CD14-positive monocyte (primary cell): ENCODE measurements at regions not wholly inside any gene's neighbourhood (a gene's known extent, or its start where the extent isn't known, plus 50 kb on each side); places are given as distances from the start of the nearest gene placed in this dataset.

Experiments
- DNase-seq, 3 donors: peaks; one replicate each; pipeline ENCODE4 v3.0.0-alpha.2; 2011 to 2022
- H2AFZ ChIP-seq: 2 replicates; pipeline ENCODE4 v1.6.0; 2012; ENCODE audit warnings: mild to moderate bottlenecking, low read depth, low read length, inconsistent platforms; ENCODE audit not compliant: insufficient read depth, poor library complexity, severe bottlenecking
- H3K27ac ChIP-seq, 2 donors: 1 replicate in 1 of 2; 2 replicates in 1 of 2; pipeline ENCODE4 v1.5.1; 2012 to 2013; ENCODE audit warnings: low read length in 2 of 2, control low read depth in 1 of 2, inconsistent platforms in 1 of 2, low read depth in 1 of 2, mild to moderate bottlenecking in 1 of 2
- H3K27me3 ChIP-seq, 2 donors: one replicate each; pipeline versions ENCODE4 v1.6.0 to v1.6.1; 2011 to 2013; ENCODE audit warnings: low read length in 2 of 2; ENCODE audit not compliant: control insufficient read depth in 2 of 2, insufficient read depth in 2 of 2
- H3K36me3 ChIP-seq, 2 donors: replicated peaks in 1 of 2; 1 replicate in 1 of 2; 2 replicates in 1 of 2; pipeline versions ENCODE4 v1.5.1 to v1.6.1; 2012 to 2013; ENCODE audit warnings: low read length in 2 of 2, control low read depth in 1 of 2, inconsistent platforms in 1 of 2, mild to moderate bottlenecking in 1 of 2; ENCODE audit not compliant: insufficient read depth in 2 of 2, control insufficient read depth in 1 of 2
- H3K4me1 ChIP-seq, 2 donors: 1 replicate in 1 of 2; 2 replicates in 1 of 2; pipeline versions ENCODE4 v1.5.1 to v1.6.1; 2012 to 2013; ENCODE audit warnings: low read length in 2 of 2, control low read depth in 1 of 2, inconsistent platforms in 1 of 2, mild to moderate bottlenecking in 1 of 2, moderate library complexity in 1 of 2; ENCODE audit not compliant: insufficient read depth in 2 of 2, control insufficient read depth in 1 of 2
- H3K4me2 ChIP-seq: replicated peaks from 2 replicates; pipeline ENCODE3; 2012; ENCODE audit warnings: low read length, moderate library complexity, mild to moderate bottlenecking; ENCODE audit not compliant: poor library complexity, severe bottlenecking; ENCODE audit errors: extremely low read depth
- H3K4me3 ChIP-seq, 3 experiments: fragments of 200-600 bp in 1 of 3; sonication (generic) in 1 of 3; replicated peaks in 1 of 3; 1 replicate in 2 of 3; 2 replicates in 1 of 3; pipeline ENCODE4 v1.5.1; 2011 to 2013; ENCODE audit warnings: low read length in 3 of 3, mild to moderate bottlenecking in 3 of 3, control low read depth in 2 of 3, low read depth in 2 of 3, inconsistent platforms in 1 of 3, moderate library complexity in 1 of 3
- H3K79me2 ChIP-seq: 2 replicates; pipeline ENCODE4 v1.6.0; 2012; ENCODE audit warnings: mild to moderate bottlenecking, control low read depth, inconsistent platforms, low read length, moderate library complexity; ENCODE audit not compliant: insufficient read depth
- H3K9ac ChIP-seq: 2 replicates; pipeline ENCODE4 v1.6.0; 2017; ENCODE audit warnings: low read length, mild to moderate bottlenecking; ENCODE audit not compliant: insufficient read depth, poor library complexity, severe bottlenecking
- H3K9me3 ChIP-seq, 2 donors: replicated peaks in 1 of 2; 1 replicate in 1 of 2; 2 replicates in 1 of 2; pipeline versions ENCODE4 v1.5.1 to v1.6.1; 2012 to 2013; ENCODE audit warnings: low read length in 2 of 2, control low read depth in 1 of 2; ENCODE audit not compliant: control insufficient read depth in 1 of 2, insufficient read depth in 1 of 2
- H4K20me1 ChIP-seq: 2 replicates; pipeline ENCODE4 v1.6.0; 2012; ENCODE audit warnings: mild to moderate bottlenecking, low read length, control low read depth, moderate library complexity; ENCODE audit not compliant: insufficient read depth
- H3K27ac Mint-ChIP-seq, 7 donors: one replicate each; pipeline ENCODE4 v1.8.0; 2020; ENCODE audit warnings: mild to moderate bottlenecking in 7 of 7, mixed read lengths in 7 of 7, moderate library complexity in 6 of 7, inconsistent platforms in 2 of 7
- H3K27me3 Mint-ChIP-seq, 3 donors: one replicate each; pipeline ENCODE4 v1.8.0; 2021 to 2022; ENCODE audit warnings: low read depth in 3 of 3, mild to moderate bottlenecking in 3 of 3, mixed read lengths in 3 of 3, moderate library complexity in 3 of 3, inconsistent platforms in 1 of 3
- H3K36me3 Mint-ChIP-seq, 2 donors: one replicate each; pipeline ENCODE4 v1.8.0; 2020; ENCODE audit warnings: mixed read lengths in 2 of 2, inconsistent platforms in 1 of 2, mild to moderate bottlenecking in 1 of 2
- H3K4me1 Mint-ChIP-seq: one replicate; pipeline ENCODE4 v1.8.0; 2020; ENCODE audit warnings: mild to moderate bottlenecking, mixed read lengths
- H3K4me3 Mint-ChIP-seq, 2 donors: one replicate each; pipeline ENCODE4 v1.8.0; 2020; ENCODE audit warnings: mild to moderate bottlenecking in 2 of 2, mixed read lengths in 2 of 2, moderate library complexity in 1 of 2
- H3K9me3 Mint-ChIP-seq, 7 donors: one replicate each; pipeline ENCODE4 v1.8.0; 2020 to 2022; ENCODE audit warnings: mixed read lengths in 7 of 7, mild to moderate bottlenecking in 6 of 7, moderate library complexity in 6 of 7, inconsistent platforms in 2 of 7
- WGBS: methylation state at CpG from one replicate; pipeline ENCODE4 v1.1.5; 2013; ENCODE audit warnings: missing lambda C conversion rate; ENCODE audit not compliant: insufficient coverage; 5-methylcytosine and 5-hydroxymethylcytosine counted together
- intact Hi-C, 2 donors: fragments of 100-400 bp; cut with micrococcal nuclease; formaldehyde crosslinking; loops; one replicate each; pipeline versions ENCODE4 v1.15.0 to v1.15.1; 2023
- TF ChIP-seq, protein P1 (sequence below): fragments of 200-600 bp; IDR thresholded peaks from one replicate; pipeline ENCODE4 v1.8.0; 2022; ENCODE audit warnings: antibody characterized with exemption, mild to moderate bottlenecking

DNA sequence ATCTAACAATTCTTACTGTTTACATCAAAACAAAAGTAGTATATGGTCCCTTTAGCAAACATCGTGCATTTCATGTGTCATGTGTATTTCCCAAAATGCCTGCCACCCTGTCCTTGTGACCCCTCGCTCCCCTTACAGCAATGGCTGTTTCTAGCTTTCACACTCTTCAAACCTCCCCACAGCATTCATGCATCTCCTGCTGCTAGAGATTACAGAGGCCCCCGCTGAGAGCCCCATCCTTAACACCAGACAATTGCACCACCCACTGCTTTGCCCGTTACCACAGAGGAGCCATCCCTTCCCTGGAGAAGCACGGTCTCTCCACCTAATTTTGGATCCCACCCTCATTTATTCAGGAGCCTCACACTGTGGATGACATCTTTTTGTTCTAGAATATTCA lies 149.7 kb upstream of the IRX4 start:
- Mint-ChIP-seq H3K4me3 (no peak overlapping the region), H3K36me3 (no peaks in the 10 kb centered on the region), H3K4me1 (no peaks in the 10 kb centered on the region), H3K9me3 (peaks cover 0 to 3% (median 1%) of the 10 kb centered on the region in 7 donors), H3K27me3 (peaks cover 10 to 18% (median 12%) of the 10 kb centered on the region in 3 donors), H3K27ac (no peak overlapping the region)
- Histone ChIP-seq H3K36me3 (no peaks in the 10 kb centered on the region), H3K27ac (no peak overlapping the region), H2AFZ (no peak overlapping the region), H3K27me3 (peaks cover 2 to 5% of the 10 kb centered on the region in 2 donors), H3K9ac (no peak overlapping the region), H3K4me1 (no peaks in the 10 kb centered on the region), H3K4me3 (no peak overlapping the region), H3K79me2 (no peaks in the 10 kb centered on the region), H4K20me1 (no peaks in the 10 kb centered on the region), H3K4me2 (no peak overlapping the region), H3K9me3 (no peaks in the 10 kb centered on the region)
- TF ChIP-seq, protein P1, sequence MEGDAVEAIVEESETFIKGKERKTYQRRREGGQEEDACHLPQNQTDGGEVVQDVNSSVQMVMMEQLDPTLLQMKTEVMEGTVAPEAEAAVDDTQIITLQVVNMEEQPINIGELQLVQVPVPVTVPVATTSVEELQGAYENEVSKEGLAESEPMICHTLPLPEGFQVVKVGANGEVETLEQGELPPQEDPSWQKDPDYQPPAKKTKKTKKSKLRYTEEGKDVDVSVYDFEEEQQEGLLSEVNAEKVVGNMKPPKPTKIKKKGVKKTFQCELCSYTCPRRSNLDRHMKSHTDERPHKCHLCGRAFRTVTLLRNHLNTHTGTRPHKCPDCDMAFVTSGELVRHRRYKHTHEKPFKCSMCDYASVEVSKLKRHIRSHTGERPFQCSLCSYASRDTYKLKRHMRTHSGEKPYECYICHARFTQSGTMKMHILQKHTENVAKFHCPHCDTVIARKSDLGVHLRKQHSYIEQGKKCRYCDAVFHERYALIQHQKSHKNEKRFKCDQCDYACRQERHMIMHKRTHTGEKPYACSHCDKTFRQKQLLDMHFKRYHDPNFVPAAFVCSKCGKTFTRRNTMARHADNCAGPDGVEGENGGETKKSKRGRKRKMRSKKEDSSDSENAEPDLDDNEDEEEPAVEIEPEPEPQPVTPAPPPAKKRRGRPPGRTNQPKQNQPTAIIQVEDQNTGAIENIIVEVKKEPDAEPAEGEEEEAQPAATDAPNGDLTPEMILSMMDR = no peak
- WGBS = 67% methylated on average over 4 of the region's 5 CpGs
- DNase-seq = no peak
- intact Hi-C loops = loop anchor here in 1 of 2 donors (10.0 kb wide), 1 partner anchor 268 kb away; no protein-coding TSS in a partner anchor

DNA sequence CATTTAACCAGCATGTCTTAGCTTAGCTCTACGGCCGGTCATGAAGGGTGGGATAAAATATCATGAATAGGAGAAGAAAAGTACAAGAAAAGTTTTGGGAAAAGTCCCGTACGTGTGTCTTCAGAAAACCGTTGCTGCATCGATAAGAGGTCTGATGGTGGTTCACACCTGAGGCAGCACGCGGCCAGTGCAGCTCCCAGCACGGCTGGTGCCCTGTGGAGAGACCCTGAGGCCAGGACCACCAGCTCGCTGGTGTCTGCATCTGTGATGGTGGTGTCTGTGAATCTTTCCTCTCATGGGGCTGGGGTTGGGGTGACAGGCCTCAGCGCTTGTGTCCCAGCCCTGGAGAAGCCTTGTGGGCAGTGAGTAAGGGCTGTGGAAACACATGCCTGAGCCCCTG lies 148.9 kb upstream of the IRX4 start:
- Mint-ChIP-seq H3K4me3 (no peak overlapping the region), H3K27me3 (peaks cover 5 to 13% (median 11%) of the 10 kb centered on the region in 3 donors)
- H3K4me2 ChIP-seq = no peak overlapping the region

More for the DNA sequence above, 148.9 kb upstream of the IRX4 start:
- Histone ChIP-seq H3K27ac (no peak overlapping the region), H2AFZ (no peak overlapping the region), H3K4me3 (no peak overlapping the region), H3K9me3 (no peaks in the 10 kb centered on the region), H3K79me2 (no peaks in the 10 kb centered on the region), H3K36me3 (no peaks in the 10 kb centered on the region), H3K4me1 (no peaks in the 10 kb centered on the region), H3K9ac (no peak overlapping the region), H3K27me3 (no peaks in the 10 kb centered on the region), H4K20me1 (no peaks in the 10 kb centered on the region)
- WGBS = 95% methylated on average over 11 of the region's 11 CpGs
- intact Hi-C loops = loop anchor here in 1 of 2 donors (10.0 kb wide), 1 partner anchor 267 kb away; no protein-coding TSS in a partner anchor
- no peak for DNase-seq
- TF ChIP-seq, protein P1 = no peak
- Mint-ChIP-seq H3K36me3 (no peaks in the 10 kb centered on the region), H3K4me1 (no peaks in the 10 kb centered on the region), H3K9me3 (peaks cover 0 to 3% (median 1%) of the 10 kb centered on the region in 7 donors), H3K27ac (no peak overlapping the region)
